Stimulated activated CD8-positive, alpha-beta memory T cell treated with anti-CD3 and anti-CD28 coated beads, Interleukin-2, amount 100 ng/mL, for 1 hour (primary cell): ENCODE measurements at regions not wholly inside any gene's neighbourhood (a gene's known extent, or its start where the extent isn't known, plus 50 kb on each side); places are given as distances from the start of the nearest gene placed in this dataset.
"Not testable (repeated sequence)": the region's sequence is repeated elsewhere in the genome, so short reads cannot be mapped to it uniquely, and the experiment has no call there.

Source experiments
- DNase-seq, 2 donors: peaks; one replicate each; pipeline ENCODE4 v3.0.0-alpha.2; 2020; ENCODE audit warnings: low read depth in 2 of 2

- DNase-seq, result no peak
Measured at GRCh38 chr9:124125651-124125977, 114.0 kb downstream of the LHX2 start.

- DNase-seq, result peak; percentile 57 to 58
Measured at GRCh38 chr9:124126648-124127646, 115.4 kb downstream of the LHX2 start.

- DNase-seq, result no peak
Measured at GRCh38 chr9:124128568-124129166, 117.1 kb downstream of the LHX2 start.

- DNase-seq, result no peak
Measured at GRCh38 chr9:124130277-124131075, 118.9 kb downstream of the LHX2 start.

GRCh38 chr9:124131518-124131917 lies 120.0 kb downstream of the LHX2 start:
- DNase-seq, result not testable (repeated sequence)

GRCh38 chr9:124132671-124133147 lies 121.1 kb downstream of the LHX2 start:
- no peak for DNase-seq

GRCh38 chr9:124133727-124134126 lies 122.2 kb downstream of the LHX2 start:
- no peak for DNase-seq

- DNase-seq, result no peak
Measured at GRCh38 chr9:124134526-124134925, 123.0 kb downstream of the LHX2 start.

GRCh38 chr9:124135813-124136365 lies 121.9 kb upstream of the NEK6 start:
- DNase-seq, result no peak

- DNase-seq, result no peak
Measured at GRCh38 chr9:124137009-124137943, 120.5 kb upstream of the NEK6 start.

- DNase-seq, result no peak
Measured at GRCh38 chr9:124137944-124138335, 119.8 kb upstream of the NEK6 start.

- DNase-seq, result no peak
Measured at GRCh38 chr9:124139001-124139400, 118.7 kb upstream of the NEK6 start.

GRCh38 chr9:124140941-124141568 lies 116.7 kb upstream of the NEK6 start:
- no peak for DNase-seq

- not testable (repeated sequence) for DNase-seq
Measured at GRCh38 chr9:124144561-124145123, 113.1 kb upstream of the NEK6 start.

- no peak for DNase-seq
Measured at GRCh38 chr9:124146031-124146561, 111.7 kb upstream of the NEK6 start.

- no peak for DNase-seq
Measured at GRCh38 chr9:124149992-124150391, 107.8 kb upstream of the NEK6 start.

- no peak for DNase-seq
Measured at GRCh38 chr9:124163760-124164255, 93.9 kb upstream of the NEK6 start.

GRCh38 chr9:124164811-124165210 lies 92.9 kb upstream of the NEK6 start:
- no peak for DNase-seq

- DNase-seq, result no peak
Measured at GRCh38 chr9:124174433-124174832, 83.3 kb upstream of the NEK6 start.
